Neural cell (in vitro differentiated cells): ENCODE measurements at regions not wholly inside any gene's neighbourhood (a gene's known extent, or its start where the extent isn't known, plus 50 kb on each side); places are given as distances from the start of the nearest gene placed in this dataset.

Experiments
- EZH2 ChIP-seq: fragments of 200-600, 300-800 bp; shearing (Covaris generic), sonication (generic); IDR thresholded peaks from 2 replicates; pipeline ENCODE4 v1.6.1; 2014; ENCODE audit warnings: antibody characterized with exemption, low read length, borderline replicate concordance, mild to moderate bottlenecking; ENCODE audit not compliant: insufficient read depth, poor library complexity, severe bottlenecking
- POLR2AphosphoS5 ChIP-seq: IDR thresholded peaks from 2 replicates; pipeline ENCODE4 v1.6.1; 2012
- REST ChIP-seq: IDR thresholded peaks from 2 replicates; pipeline ENCODE4 v1.6.1; 2012; ENCODE audit warnings: borderline replicate concordance
- TAF1 ChIP-seq: IDR thresholded peaks from 2 replicates; pipeline ENCODE4 v1.6.1; 2012; ENCODE audit warnings: low read depth
- TF ChIP-seq, protein P1 (sequence below): fragments of 450-650 bp; IDR thresholded peaks from 2 replicates; pipeline ENCODE4 v1.5.1; 2014; ENCODE audit warnings: antibody characterized with exemption, mild to moderate bottlenecking, moderate library complexity; ENCODE audit not compliant: poor library complexity, severe bottlenecking

- TF ChIP-seq, protein P1, sequence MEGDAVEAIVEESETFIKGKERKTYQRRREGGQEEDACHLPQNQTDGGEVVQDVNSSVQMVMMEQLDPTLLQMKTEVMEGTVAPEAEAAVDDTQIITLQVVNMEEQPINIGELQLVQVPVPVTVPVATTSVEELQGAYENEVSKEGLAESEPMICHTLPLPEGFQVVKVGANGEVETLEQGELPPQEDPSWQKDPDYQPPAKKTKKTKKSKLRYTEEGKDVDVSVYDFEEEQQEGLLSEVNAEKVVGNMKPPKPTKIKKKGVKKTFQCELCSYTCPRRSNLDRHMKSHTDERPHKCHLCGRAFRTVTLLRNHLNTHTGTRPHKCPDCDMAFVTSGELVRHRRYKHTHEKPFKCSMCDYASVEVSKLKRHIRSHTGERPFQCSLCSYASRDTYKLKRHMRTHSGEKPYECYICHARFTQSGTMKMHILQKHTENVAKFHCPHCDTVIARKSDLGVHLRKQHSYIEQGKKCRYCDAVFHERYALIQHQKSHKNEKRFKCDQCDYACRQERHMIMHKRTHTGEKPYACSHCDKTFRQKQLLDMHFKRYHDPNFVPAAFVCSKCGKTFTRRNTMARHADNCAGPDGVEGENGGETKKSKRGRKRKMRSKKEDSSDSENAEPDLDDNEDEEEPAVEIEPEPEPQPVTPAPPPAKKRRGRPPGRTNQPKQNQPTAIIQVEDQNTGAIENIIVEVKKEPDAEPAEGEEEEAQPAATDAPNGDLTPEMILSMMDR: no peak
- no peak for TF ChIP-seq EZH2
- no peak for TF ChIP-seq TAF1
- TF ChIP-seq REST: no peak
- TF ChIP-seq POLR2AphosphoS5: no peak
Measured at GRCh38 chr7:131067220-131067619, 260.5 kb upstream of the MKLN1 start.
